ENCODE measurements at regions not wholly inside any gene's neighbourhood (a gene's known extent, or its start where the extent isn't known, plus 50 kb on each side); places are given as distances from the start of the nearest gene placed in this dataset.

- no peak for TF ChIP-seq EZH2phosphoT487 (IDR thresholded peaks at IDR 0.05; ENCODE audit: borderline replicate concordance, low read depth, low read length)
- no peak for TF ChIP-seq CTCF (conservative IDR thresholded peaks at IDR 0.05; ENCODE audit: low read length)
Measured at GRCh38 chrX:10367406-10367805, 210.6 kb downstream of the CLCN4 start.
